SK-N-SH treated with all-trans-retinoic acid at 6 μM for 48 hours (cell line): ENCODE measurements at regions not wholly inside any gene's neighbourhood (a gene's known extent, or its start where the extent isn't known, plus 50 kb on each side); places are given as distances from the start of the nearest gene placed in this dataset.

ENCODE experiments used
- ATAC-seq: fragments of 200-7000 bp; cut with Tn5 transposase; 3 replicates; pipeline ENCODE4 v1.9.1; 2020; ENCODE audit warnings: mild to moderate bottlenecking, moderate library complexity
- ARNTL ChIP-seq: fragments of 450-650 bp; formaldehyde crosslinking; IDR thresholded peaks from 2 replicates; pipeline ENCODE4 v1.5.0; 2020; ENCODE audit warnings: low read depth, mild to moderate bottlenecking, moderate library complexity, borderline replicate concordance
- BACH2 ChIP-seq: fragments of 250-450 bp; sonication (Bioruptor Pico); IDR thresholded peaks from 2 replicates; pipeline ENCODE4 v1.9.0; 2021; ENCODE audit warnings: mild to moderate bottlenecking, borderline replicate concordance
- CREB5 ChIP-seq: fragments of 250-450 bp; sonication (Bioruptor Pico); IDR thresholded peaks from 2 replicates; pipeline ENCODE4 v1.5.1; 2020; ENCODE audit warnings: low read depth, mild to moderate bottlenecking, moderate library complexity
- CSDC2 ChIP-seq: fragments of 250-450 bp; sonication (Bioruptor Pico); IDR thresholded peaks from 2 replicates; pipeline ENCODE4 v1.5.0; 2020; ENCODE audit warnings: mild to moderate bottlenecking, moderate library complexity
- CSRNP3 ChIP-seq: fragments of 250-450 bp; sonication (Bioruptor Pico); IDR thresholded peaks from 2 replicates; pipeline ENCODE4 v1.5.1; 2021; ENCODE audit warnings: mild to moderate bottlenecking, moderate library complexity
- ESRRG ChIP-seq: fragments of 250-450 bp; sonication (Bioruptor Pico); IDR thresholded peaks from 2 replicates; pipeline ENCODE4 v1.6.1; 2021; ENCODE audit warnings: mild to moderate bottlenecking
- GLIS3 ChIP-seq: fragments of 250-450 bp; sonication (Bioruptor Pico); IDR thresholded peaks from 2 replicates; pipeline ENCODE4 v1.5.0; 2020; ENCODE audit warnings: mild to moderate bottlenecking, moderate library complexity
- ISL1 ChIP-seq: fragments of 250-450 bp; sonication (Bioruptor Pico); IDR thresholded peaks from 2 replicates; pipeline ENCODE4 v2.1.2; 2022; ENCODE audit warnings: mild to moderate bottlenecking, moderate library complexity
- OSR1 ChIP-seq: fragments of 250-450 bp; sonication (Bioruptor Pico); IDR thresholded peaks from 2 replicates; pipeline ENCODE4 v1.8.0; 2022; ENCODE audit warnings: moderate library complexity, mild to moderate bottlenecking, inconsistent platforms
- POU6F1 ChIP-seq: fragments of 250-450 bp; sonication (Bioruptor Pico); IDR thresholded peaks from 2 replicates; pipeline ENCODE4 v1.8.0; 2021; ENCODE audit warnings: low read depth, mild to moderate bottlenecking, moderate library complexity, borderline replicate concordance
- PPARA ChIP-seq: fragments of 250-450 bp; sonication (Bioruptor Pico); IDR thresholded peaks from 2 replicates; pipeline ENCODE4 v1.5.0; 2020; ENCODE audit warnings: mild to moderate bottlenecking, borderline replicate concordance
- RARB ChIP-seq: fragments of 250-450 bp; sonication (Bioruptor Pico); IDR thresholded peaks from 2 replicates; pipeline ENCODE4 v1.8.0; 2021; ENCODE audit warnings: mild to moderate bottlenecking, moderate library complexity
- SNAI2 ChIP-seq: fragments of 250-450 bp; sonication (Bioruptor Pico); IDR thresholded peaks from 2 replicates; pipeline ENCODE4 v1.5.0; 2020; ENCODE audit warnings: mild to moderate bottlenecking, moderate library complexity
- TCF4 ChIP-seq: fragments of 250-450 bp; sonication (Bioruptor Pico); IDR thresholded peaks from 2 replicates; pipeline ENCODE4 v1.8.0; 2021; ENCODE audit warnings: mild to moderate bottlenecking, moderate library complexity, borderline replicate concordance
- TOX ChIP-seq: fragments of 250-450 bp; sonication (Bioruptor Pico); IDR thresholded peaks from 2 replicates; pipeline ENCODE4 v1.8.0; 2021; ENCODE audit warnings: mild to moderate bottlenecking, moderate library complexity, borderline replicate concordance
- ZC3H10 ChIP-seq: fragments of 250-450 bp; sonication (Bioruptor Pico); IDR thresholded peaks from 2 replicates; pipeline ENCODE4 v1.5.1; 2021; ENCODE audit warnings: mild to moderate bottlenecking, moderate library complexity
- ZFP3 ChIP-seq: fragments of 250-450 bp; sonication (Bioruptor Pico); IDR thresholded peaks from 2 replicates; pipeline ENCODE4 v1.5.0; 2020; ENCODE audit warnings: mild to moderate bottlenecking, moderate library complexity
- ZFP30 ChIP-seq: fragments of 450-650 bp; formaldehyde crosslinking; IDR thresholded peaks from 2 replicates; pipeline ENCODE4 v1.5.0; 2022; ENCODE audit warnings: mild to moderate bottlenecking, moderate library complexity
- ZNF565 ChIP-seq: fragments of 450-650 bp; formaldehyde crosslinking; conservative IDR thresholded peaks from 2 replicates; pipeline ENCODE4 v1.5.0; 2020; ENCODE audit warnings: low read depth, mild to moderate bottlenecking, moderate library complexity
- ZNF70 ChIP-seq: fragments of 450-650 bp; formaldehyde crosslinking; IDR thresholded peaks from 2 replicates; pipeline ENCODE4 v1.5.0; 2020; ENCODE audit warnings: mild to moderate bottlenecking, moderate library complexity
- ZNF8 ChIP-seq: fragments of 450-650 bp; formaldehyde crosslinking; IDR thresholded peaks from 2 replicates; pipeline ENCODE4 v1.5.0; 2020; ENCODE audit warnings: mild to moderate bottlenecking, moderate library complexity

- TF ChIP-seq CSDC2 (CRISPR knock-in tag) = no peak
- no peak for ATAC-seq
These were observed 577.9 kb upstream of the CDH5 start for GRCh38 chr16:65788434-65789140.

GRCh38 chr16:65787921-65788320, 578.6 kb upstream of the CDH5 start:
- TF ChIP-seq RARB (CRISPR knock-in tag) (no peak), CREB5 (CRISPR knock-in tag) (no peak), OSR1 (CRISPR knock-in tag) (no peak), ZC3H10 (CRISPR knock-in tag) (no peak), ZFP3 (no peak), BACH2 (no peak), ARNTL (CRISPR knock-in tag) (no peak), SNAI2 (CRISPR knock-in tag) (no peak), POU6F1 (no peak), ZNF565 (CRISPR knock-in tag) (no peak), ISL1 (CRISPR knock-in tag) (no peak), CSRNP3 (CRISPR knock-in tag) (no peak), PPARA (no peak), ZNF70 (CRISPR knock-in tag) (no peak), ESRRG (CRISPR knock-in tag) (no peak), GLIS3 (no peak), ZNF8 (CRISPR knock-in tag) (no peak), TOX (no peak)
- ATAC-seq = no peak

GRCh38 chr16:65786916-65787315, 579.6 kb upstream of the CDH5 start:
- no peak for ATAC-seq
- no peak for TF ChIP-seq ZFP3
- TF ChIP-seq ESRRG (CRISPR knock-in tag) = no peak
- TF ChIP-seq ZNF8 (CRISPR knock-in tag) = no peak
- TF ChIP-seq CSDC2 (CRISPR knock-in tag) = no peak
- no peak for TF ChIP-seq ZNF70 (CRISPR knock-in tag)
- no peak for TF ChIP-seq TOX

GRCh38 chr16:65783709-65784474, 582.6 kb upstream of the CDH5 start:
- no peak for ATAC-seq
- no peak for TF ChIP-seq ZC3H10 (CRISPR knock-in tag)
- TF ChIP-seq POU6F1 = no peak
- no peak for TF ChIP-seq CREB5 (CRISPR knock-in tag)
- no peak for TF ChIP-seq CSRNP3 (CRISPR knock-in tag)
- no peak for TF ChIP-seq ZNF70 (CRISPR knock-in tag)
- no peak for TF ChIP-seq ZFP30 (CRISPR knock-in tag)
- TF ChIP-seq TCF4 = no peak
